ENCODE measurements at regions not wholly inside any gene's neighbourhood (a gene's known extent, or its start where the extent isn't known, plus 50 kb on each side); places are given as distances from the start of the nearest gene placed in this dataset.

DNA sequence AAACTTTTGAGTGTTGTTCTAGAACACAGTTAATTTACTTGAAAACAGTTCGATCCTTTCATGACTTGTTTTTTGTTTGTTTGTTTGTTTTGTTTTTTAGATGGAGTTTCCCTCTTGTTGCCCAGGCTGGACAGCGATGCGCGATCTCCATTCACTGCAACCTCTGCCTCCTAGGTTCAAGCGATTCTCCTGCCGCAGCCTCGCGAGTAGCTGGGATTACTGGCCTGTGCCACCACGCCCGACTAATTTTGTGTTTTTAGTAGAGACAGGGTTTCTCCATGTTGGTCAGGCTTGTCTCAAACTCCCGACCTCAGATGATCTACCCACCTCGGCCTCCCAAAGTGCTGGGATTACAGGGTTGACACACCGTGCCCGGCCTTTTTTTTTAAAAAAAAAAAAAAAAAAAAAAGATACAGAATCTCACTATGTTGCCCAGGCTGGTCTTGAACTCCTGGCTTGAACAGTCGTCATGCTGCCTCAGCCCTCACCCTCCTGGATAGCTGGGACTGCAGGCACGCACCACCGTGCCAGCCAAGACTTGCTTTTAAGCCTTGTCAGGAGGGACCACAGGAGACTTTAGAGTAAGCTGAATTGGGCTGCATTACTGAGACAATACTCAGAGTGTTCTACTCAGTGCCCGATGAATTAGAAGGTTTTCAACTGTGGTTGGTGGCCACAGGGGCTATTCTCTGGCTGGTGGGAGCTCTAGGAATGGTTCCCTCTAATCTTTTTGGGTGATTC lies 76.7 kb upstream of the SLC22A16 start:
- intact Hi-C loops (cut with DNase I; ENCODE audit: low total_unique reads) = no loop called here
- TF ChIP-seq CTCF (IDR thresholded peaks at IDR 0.05) = no peak
- Histone ChIP-seq H3K4me1 (no peaks in the 10 kb centered on the region), H3K36me3 (no peaks in the 10 kb centered on the region), H3K4me3 (no peak overlapping the region), H3K9me3 (no peaks in the 10 kb centered on the region), H3K27ac (no peak overlapping the region), H3K27me3 (no peaks in the 10 kb centered on the region)
- no peak for DNase-seq

- Histone ChIP-seq H3K4me3 (no peak overlapping the region), H3K27ac (no peak overlapping the region), H3K27me3 (no peaks in the 10 kb centered on the region), H3K4me1 (no peaks in the 10 kb centered on the region), H3K9me3 (no peaks in the 10 kb centered on the region), H3K36me3 (no peaks in the 10 kb centered on the region)
- no peak for DNase-seq
- no peak for TF ChIP-seq CTCF (IDR thresholded peaks at IDR 0.05)
- intact Hi-C loops (cut with DNase I; ENCODE audit: low total_unique reads) = no loop called here
These were observed 75.7 kb upstream of the SLC22A16 start for GRCh38 chr6:110552076-110552475.

GRCh38 chr6:110551088-110551487 lies 74.7 kb upstream of the SLC22A16 start:
- TF ChIP-seq CTCF (IDR thresholded peaks at IDR 0.05) = no peak
- Histone ChIP-seq H3K4me1 (no peaks in the 10 kb centered on the region), H3K9me3 (no peaks in the 10 kb centered on the region), H3K4me3 (no peak overlapping the region), H3K27me3 (no peaks in the 10 kb centered on the region), H3K27ac (no peak overlapping the region), H3K36me3 (no peaks in the 10 kb centered on the region)
- intact Hi-C loops (cut with DNase I; ENCODE audit: low total_unique reads) = no loop called here
- DNase-seq = no peak

- no peak for TF ChIP-seq CTCF (IDR thresholded peaks at IDR 0.05)
- DNase-seq = no peak
- intact Hi-C loops (cut with DNase I; ENCODE audit: low total_unique reads) = no loop called here
- Histone ChIP-seq H3K27me3 (no peaks in the 10 kb centered on the region), H3K4me1 (no peaks in the 10 kb centered on the region), H3K9me3 (peaks cover 0 to 2% (median under 1%) of the 10 kb centered on the region in 3 donors), H3K36me3 (no peaks in the 10 kb centered on the region), H3K27ac (no peak overlapping the region), H3K4me3 (no peak overlapping the region)
These were observed 73.9 kb upstream of the SLC22A16 start for GRCh38 chr6:110550353-110550752.

DNA sequence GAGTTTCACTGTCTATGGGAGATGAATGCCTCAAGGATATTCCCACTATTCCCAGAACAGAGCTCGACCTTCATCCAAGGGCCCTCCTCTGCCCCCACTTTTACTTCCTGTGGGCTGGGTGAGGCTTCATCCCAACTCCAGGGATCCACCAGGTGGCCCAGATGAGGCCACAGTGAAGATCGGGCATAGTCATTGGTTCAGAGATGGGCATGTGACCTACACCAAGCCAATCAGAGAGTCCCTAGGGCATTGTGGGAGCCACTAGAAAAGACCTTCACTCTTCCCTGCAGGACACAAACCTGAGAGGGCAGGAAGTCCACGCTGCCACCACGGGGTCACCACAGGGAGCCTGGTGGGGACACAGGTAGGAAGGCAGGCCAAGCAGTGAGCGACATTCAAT lies 72.9 kb upstream of the SLC22A16 start:
- DNase-seq = no peak
- intact Hi-C loops (cut with DNase I; ENCODE audit: low total_unique reads) = no loop called here
- Histone ChIP-seq H3K9me3 (peaks cover 0 to 8% (median 7%) of the 10 kb centered on the region in 3 donors), H3K36me3 (no peaks in the 10 kb centered on the region), H3K27me3 (no peaks in the 10 kb centered on the region), H3K27ac (no peak overlapping the region), H3K4me3 (no peak overlapping the region), H3K4me1 (no peaks in the 10 kb centered on the region)
- TF ChIP-seq CTCF (IDR thresholded peaks at IDR 0.05) = no peak

Data from tibial artery (tissue), 4 donors.